ENCODE measurements at regions not wholly inside any gene's neighbourhood (a gene's known extent, or its start where the extent isn't known, plus 50 kb on each side); places are given as distances from the start of the nearest gene placed in this dataset.

DNA sequence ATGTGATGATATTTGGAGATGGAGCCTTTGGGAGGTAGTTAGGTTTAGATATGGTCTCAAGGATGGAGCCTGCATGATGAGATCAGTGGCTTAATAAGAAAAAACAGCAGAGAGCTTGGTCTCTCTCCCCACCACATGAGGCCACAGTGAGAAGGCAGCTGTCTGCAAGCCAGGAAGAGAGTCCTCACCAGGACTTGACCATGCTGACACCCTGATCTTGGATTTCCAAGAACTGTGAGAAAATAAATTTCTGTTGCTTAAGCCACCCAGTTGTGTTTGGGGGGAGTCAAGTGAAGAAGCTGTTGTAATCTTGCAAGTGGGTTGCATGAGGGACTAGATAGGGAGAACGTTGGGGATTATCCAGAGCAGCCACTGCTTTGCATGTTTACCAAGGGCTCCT lies 62.3 kb upstream of the TNFAIP8L3 start:
- intact Hi-C loops (cut with micrococcal nuclease) = no loop called here
- no peak overlapping the region for H3K27ac Mint-ChIP-seq (ENCODE audit: low read depth, unreplicated experiment)
- H3K4me3 Mint-ChIP-seq (ENCODE audit: unreplicated experiment) = no peak overlapping the region
- DNase-seq (ENCODE audit: unreplicated experiment) = no peak
- BruUV-seq (replicated peaks) = no TSS peak
- no peaks in the 10 kb centered on the region for H3K27me3 Mint-ChIP-seq (ENCODE audit: insufficient read depth, unreplicated experiment)
- no peaks in the 10 kb centered on the region for H3K9me3 Mint-ChIP-seq (ENCODE audit: unreplicated experiment)
- H3K36me3 Mint-ChIP-seq (ENCODE audit: insufficient read depth, unreplicated experiment) = no peaks in the 10 kb centered on the region
- ChIA-PET POLR2A (no interaction called here), CTCF (interaction anchor here (0.6 to 1.3 kb wide), 3 partner anchors 24 to 226 kb away, joined by 3 to 6 read pairs (median 4); no protein-coding TSS in a partner anchor)
- H3K4me1 Mint-ChIP-seq (ENCODE audit: insufficient read depth, unreplicated experiment) = peaks cover 16% of the 10 kb centered on the region
- TF ChIP-seq CTCF (IDR thresholded peaks at IDR 0.05; ENCODE audit: unreplicated experiment) = no peak

DNA sequence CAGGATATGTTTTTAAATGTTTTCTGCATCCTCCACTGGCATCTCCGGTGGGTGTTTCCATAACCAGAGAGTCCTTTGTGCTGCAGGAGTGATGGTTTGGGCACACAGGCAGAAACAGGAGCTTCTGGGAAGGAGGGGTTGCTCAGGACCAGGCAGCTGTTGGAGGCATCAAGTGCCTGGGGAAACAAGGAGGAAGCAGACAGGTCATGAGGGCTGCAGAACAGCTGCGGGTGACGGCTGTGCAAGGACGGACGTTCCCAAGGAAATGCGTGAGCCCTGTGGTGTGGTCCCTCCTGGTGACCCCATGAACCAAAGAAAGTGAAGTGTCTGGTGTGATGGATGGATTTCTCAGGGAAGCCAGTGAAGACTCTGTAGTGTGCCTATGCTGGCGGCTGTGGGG lies 61.2 kb upstream of the TNFAIP8L3 start:
- CTCF ChIA-PET = interaction anchor here (0.7 kb wide), 1 partner anchor 106 kb away, joined by 3 read pairs; no protein-coding TSS in a partner anchor
- Mint-ChIP-seq H3K9me3 (ENCODE audit: unreplicated experiment) (no peaks in the 10 kb centered on the region), H3K4me3 (ENCODE audit: unreplicated experiment) (no peak overlapping the region), H3K27me3 (ENCODE audit: insufficient read depth, unreplicated experiment) (no peaks in the 10 kb centered on the region), H3K36me3 (ENCODE audit: insufficient read depth, unreplicated experiment) (no peaks in the 10 kb centered on the region), H3K4me1 (ENCODE audit: insufficient read depth, unreplicated experiment) (peaks cover 14% of the 10 kb centered on the region), H3K27ac (ENCODE audit: low read depth, unreplicated experiment) (peak overlapping the region; percentile 31)
- BruUV-seq (replicated peaks) = no TSS peak
- TF ChIP-seq CTCF (IDR thresholded peaks at IDR 0.05; ENCODE audit: unreplicated experiment) = no peak
- POLR2A ChIA-PET = no interaction called here
- intact Hi-C loops (cut with micrococcal nuclease) = no loop called here
- no peak for DNase-seq (ENCODE audit: unreplicated experiment)

DNA sequence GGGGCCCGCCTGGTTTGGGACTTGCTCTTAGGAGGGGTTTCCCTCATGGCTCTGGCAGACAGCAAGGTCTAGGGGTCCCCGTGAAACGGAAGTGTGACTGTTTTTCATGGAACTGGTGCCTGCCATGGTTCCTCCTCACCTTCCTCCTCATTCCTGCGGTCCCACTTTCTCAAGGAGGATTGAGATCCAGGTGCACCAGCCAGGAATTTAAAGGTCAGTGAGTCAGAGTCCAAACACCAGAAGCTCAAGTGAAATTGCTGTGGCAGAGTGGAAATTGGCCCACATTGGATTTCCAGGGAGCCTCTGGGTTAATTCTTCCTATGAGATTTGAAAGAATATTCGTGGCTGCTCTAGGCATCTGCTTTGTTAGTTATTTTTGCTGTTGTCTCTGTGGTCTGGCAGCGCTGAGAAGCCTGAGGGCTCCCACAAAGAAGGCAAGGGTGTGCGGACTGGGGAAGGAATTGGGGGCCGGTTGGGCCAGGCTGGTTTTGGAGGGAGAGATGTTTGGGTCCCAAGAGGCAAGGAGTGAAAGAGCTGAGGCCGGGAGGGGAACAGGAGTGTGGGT lies 60.4 kb upstream of the TNFAIP8L3 start:
- DNase-seq (ENCODE audit: unreplicated experiment) = no peak
- Mint-ChIP-seq H3K27ac (ENCODE audit: low read depth, unreplicated experiment) (peak overlapping the region; percentile 7), H3K9me3 (ENCODE audit: unreplicated experiment) (no peaks in the 10 kb centered on the region), H3K36me3 (ENCODE audit: insufficient read depth, unreplicated experiment) (no peaks in the 10 kb centered on the region), H3K27me3 (ENCODE audit: insufficient read depth, unreplicated experiment) (no peaks in the 10 kb centered on the region), H3K4me3 (ENCODE audit: unreplicated experiment) (no peak overlapping the region), H3K4me1 (ENCODE audit: insufficient read depth, unreplicated experiment) (peaks cover 18% of the 10 kb centered on the region)
- intact Hi-C loops (cut with micrococcal nuclease) = no loop called here
- CTCF ChIA-PET = interaction anchor here (0.7 to 1.2 kb wide), 3 partner anchors 8 to 106 kb away, joined by 3 to 7 read pairs (median 3); no protein-coding TSS in a partner anchor
- POLR2A ChIA-PET = interaction anchor here (0.8 kb wide), 1 partner anchor 10 kb away, joined by 4 read pairs; no protein-coding TSS in a partner anchor
- TF ChIP-seq CTCF (IDR thresholded peaks at IDR 0.05; ENCODE audit: unreplicated experiment) = no peak
- no TSS peak for BruUV-seq (replicated peaks)

Data from MCF 10A (cell line).